ENCODE measurements at regions not wholly inside any gene's neighbourhood (a gene's known extent, or its start where the extent isn't known, plus 50 kb on each side); places are given as distances from the start of the nearest gene placed in this dataset.

DNA sequence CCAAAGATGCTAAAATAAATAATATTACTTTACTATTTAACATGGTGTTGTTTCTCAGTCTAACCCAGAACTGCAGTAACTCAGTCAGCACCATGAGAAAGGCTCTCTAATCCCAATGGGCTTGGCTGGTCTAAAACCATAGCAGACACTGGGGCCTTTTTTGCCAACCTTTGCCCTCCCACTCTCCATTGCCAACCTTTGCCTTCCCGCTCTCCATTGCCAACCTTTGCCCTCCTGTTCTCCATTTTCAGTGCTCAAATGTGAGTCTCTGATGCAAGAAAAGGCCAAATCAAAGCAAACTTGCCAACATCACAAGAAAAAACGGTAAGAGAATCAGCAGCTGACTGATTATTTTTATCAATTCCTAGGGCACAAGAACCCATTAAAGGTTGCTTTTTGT, 1681.2 kb downstream of the SLITRK5 start:
- DNase-seq = no peak
- Histone ChIP-seq H3K4me3 (ENCODE audit: low read depth, low read length) (no peak overlapping the region), H3K27ac (ENCODE audit: insufficient read depth, low read length, poor library complexity, severe bottlenecking) (no peak overlapping the region), H3K9me3 (ENCODE audit: control insufficient read depth in 2 of 2, low read length in 2 of 2) (no peaks in the 10 kb centered on the region), H3K27me3 (ENCODE audit: control insufficient read depth, insufficient read depth, low read length) (no peaks in the 10 kb centered on the region), H3K4me1 (ENCODE audit: control insufficient read depth, insufficient read depth, low read length, poor library complexity, severe bottlenecking) (no peaks in the 10 kb centered on the region), H3K36me3 (ENCODE audit: control insufficient read depth, insufficient read depth, low read length) (no peaks in the 10 kb centered on the region)
- H3K27me3 Mint-ChIP-seq = no peaks in the 10 kb centered on the region
- no peak overlapping the region for H3K27ac Mint-ChIP-seq
- no peaks in the 10 kb centered on the region for H3K4me1 Mint-ChIP-seq
- H3K36me3 Mint-ChIP-seq = no peaks in the 10 kb centered on the region
- H3K4me3 Mint-ChIP-seq = no peak overlapping the region
- no peak for ATAC-seq (ENCODE audit: low read depth in 2 of 2)
- H3K9me3 Mint-ChIP-seq = peaks cover 0 to 12% (median 6%) of the 10 kb centered on the region in 7 donors

DNA sequence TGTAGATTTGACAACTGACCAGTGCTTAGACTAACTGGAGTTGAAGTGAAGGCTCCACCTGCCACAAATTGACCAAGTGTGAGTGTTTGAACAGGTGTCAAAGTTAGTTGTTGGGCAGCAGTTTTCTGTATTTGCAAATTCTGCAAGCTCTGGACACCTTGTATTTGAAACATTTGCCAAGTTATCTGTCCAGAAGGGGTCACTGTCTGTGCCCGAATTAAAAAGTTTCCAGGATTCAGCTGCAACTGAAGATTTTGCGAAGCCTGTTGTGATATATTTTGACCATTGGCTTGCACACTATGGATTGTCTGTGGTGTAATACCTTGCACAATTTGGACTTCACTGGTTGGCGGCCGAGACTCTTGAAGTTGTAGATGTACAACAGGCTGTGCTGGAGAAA, 1690.7 kb downstream of the SLITRK5 start:
- Histone ChIP-seq H3K36me3 (ENCODE audit: control insufficient read depth, insufficient read depth, low read length) (no peaks in the 10 kb centered on the region), H3K4me1 (ENCODE audit: control insufficient read depth, insufficient read depth, low read length, poor library complexity, severe bottlenecking) (no peaks in the 10 kb centered on the region), H3K9me3 (ENCODE audit: control insufficient read depth in 2 of 2, low read length in 2 of 2) (no peaks in the 10 kb centered on the region), H3K4me3 (ENCODE audit: low read depth, low read length) (no peak overlapping the region), H3K27me3 (ENCODE audit: control insufficient read depth, insufficient read depth, low read length) (no peaks in the 10 kb centered on the region), H3K27ac (ENCODE audit: insufficient read depth, low read length, poor library complexity, severe bottlenecking) (no peak overlapping the region)
- Mint-ChIP-seq H3K9me3 (peaks cover 0 to 22% (median 8%) of the 10 kb centered on the region in 7 donors), H3K27me3 (no peaks in the 10 kb centered on the region), H3K4me3 (no peak overlapping the region), H3K36me3 (no peaks in the 10 kb centered on the region), H3K27ac (no peak overlapping the region), H3K4me1 (no peaks in the 10 kb centered on the region)
- DNase-seq (no peak), ATAC-seq (ENCODE audit: low read depth in 2 of 2) (no peak)

GRCh38 chr13:89363144-89363543, 1692.0 kb downstream of the SLITRK5 start:
- H3K4me1 Mint-ChIP-seq = no peaks in the 10 kb centered on the region

GRCh38 chr13:89372193-89372592, 1701.0 kb downstream of the SLITRK5 start:
- Mint-ChIP-seq H3K4me1 (no peaks in the 10 kb centered on the region), H3K36me3 (no peaks in the 10 kb centered on the region), H3K27me3 (no peaks in the 10 kb centered on the region), H3K27ac (no peak overlapping the region), H3K4me3 (no peak overlapping the region), H3K9me3 (peaks cover 0 to 23% (median 4%) of the 10 kb centered on the region in 7 donors)
- no peak overlapping the region for H3K4me3 ChIP-seq (ENCODE audit: low read depth, low read length)
- no peaks in the 10 kb centered on the region for H3K9me3 ChIP-seq (ENCODE audit: control insufficient read depth in 2 of 2, low read length in 2 of 2)
- H3K27ac ChIP-seq (ENCODE audit: insufficient read depth, low read length, poor library complexity, severe bottlenecking) = no peak overlapping the region
- no peaks in the 10 kb centered on the region for H3K4me1 ChIP-seq (ENCODE audit: control insufficient read depth, insufficient read depth, low read length, poor library complexity, severe bottlenecking)
- DNase-seq (no peak), ATAC-seq (ENCODE audit: low read depth in 2 of 2) (no peak)
- no peaks in the 10 kb centered on the region for H3K36me3 ChIP-seq (ENCODE audit: control insufficient read depth, insufficient read depth, low read length)
- H3K27me3 ChIP-seq (ENCODE audit: control insufficient read depth, insufficient read depth, low read length) = no peaks in the 10 kb centered on the region

More at GRCh38 chr13:89363144-89363543, 1692.0 kb downstream of the SLITRK5 start:
- Histone ChIP-seq H3K4me3 (ENCODE audit: low read depth, low read length) (no peak overlapping the region), H3K36me3 (ENCODE audit: control insufficient read depth, insufficient read depth, low read length) (no peaks in the 10 kb centered on the region), H3K27me3 (ENCODE audit: control insufficient read depth, insufficient read depth, low read length) (no peaks in the 10 kb centered on the region), H3K9me3 (ENCODE audit: control insufficient read depth in 2 of 2, low read length in 2 of 2) (no peaks in the 10 kb centered on the region), H3K4me1 (ENCODE audit: control insufficient read depth, insufficient read depth, low read length, poor library complexity, severe bottlenecking) (no peaks in the 10 kb centered on the region), H3K27ac (ENCODE audit: insufficient read depth, low read length, poor library complexity, severe bottlenecking) (no peak overlapping the region)
- ATAC-seq (ENCODE audit: low read depth in 2 of 2) = no peak
- no peaks in the 10 kb centered on the region for H3K36me3 Mint-ChIP-seq
- no peak overlapping the region for H3K4me3 Mint-ChIP-seq
- peaks cover 0 to 23% (median 6%) of the 10 kb centered on the region in 7 donors for H3K9me3 Mint-ChIP-seq
- H3K27me3 Mint-ChIP-seq = no peaks in the 10 kb centered on the region
- DNase-seq = no peak
- H3K27ac Mint-ChIP-seq = no peak overlapping the region

- H3K36me3 ChIP-seq (ENCODE audit: control insufficient read depth, insufficient read depth, low read length) = no peaks in the 10 kb centered on the region
- H3K27me3 ChIP-seq (ENCODE audit: control insufficient read depth, insufficient read depth, low read length) = no peaks in the 10 kb centered on the region
- no peak overlapping the region for H3K27ac Mint-ChIP-seq
- no peaks in the 10 kb centered on the region for H3K27me3 Mint-ChIP-seq
- no peak overlapping the region for H3K4me3 Mint-ChIP-seq
- no peak for ATAC-seq (ENCODE audit: low read depth in 2 of 2)
- no peak overlapping the region for H3K27ac ChIP-seq (ENCODE audit: insufficient read depth, low read length, poor library complexity, severe bottlenecking)
- H3K36me3 Mint-ChIP-seq = no peaks in the 10 kb centered on the region
- H3K4me1 Mint-ChIP-seq = no peaks in the 10 kb centered on the region
- H3K4me3 ChIP-seq (ENCODE audit: low read depth, low read length) = no peak overlapping the region
- no peak for DNase-seq
- H3K9me3 ChIP-seq (ENCODE audit: control insufficient read depth in 2 of 2, low read length in 2 of 2) = no peaks in the 10 kb centered on the region
- peaks cover 0 to 13% (median 8%) of the 10 kb centered on the region in 7 donors for H3K9me3 Mint-ChIP-seq
- no peaks in the 10 kb centered on the region for H3K4me1 ChIP-seq (ENCODE audit: control insufficient read depth, insufficient read depth, low read length, poor library complexity, severe bottlenecking)
Observed at GRCh38 chr13:89375839-89376238, 1704.7 kb downstream of the SLITRK5 start.

GRCh38 chr13:89380101-89380500, 1708.9 kb downstream of the SLITRK5 start:
- no peaks in the 10 kb centered on the region for H3K4me1 Mint-ChIP-seq
- Histone ChIP-seq H3K27ac (ENCODE audit: insufficient read depth, low read length, poor library complexity, severe bottlenecking) (no peak overlapping the region), H3K9me3 (ENCODE audit: control insufficient read depth in 2 of 2, low read length in 2 of 2) (no peaks in the 10 kb centered on the region), H3K27me3 (ENCODE audit: control insufficient read depth, insufficient read depth, low read length) (no peaks in the 10 kb centered on the region), H3K4me1 (ENCODE audit: control insufficient read depth, insufficient read depth, low read length, poor library complexity, severe bottlenecking) (no peaks in the 10 kb centered on the region), H3K36me3 (ENCODE audit: control insufficient read depth, insufficient read depth, low read length) (no peaks in the 10 kb centered on the region), H3K4me3 (ENCODE audit: low read depth, low read length) (no peak overlapping the region)
- DNase-seq (no peak), ATAC-seq (ENCODE audit: low read depth in 2 of 2) (no peak)
- H3K36me3 Mint-ChIP-seq = no peaks in the 10 kb centered on the region
- H3K27me3 Mint-ChIP-seq = no peaks in the 10 kb centered on the region
- H3K9me3 Mint-ChIP-seq = peaks cover 0 to 9% (median 4%) of the 10 kb centered on the region in 7 donors
- no peak overlapping the region for H3K4me3 Mint-ChIP-seq
- H3K27ac Mint-ChIP-seq = no peak overlapping the region

DNA sequence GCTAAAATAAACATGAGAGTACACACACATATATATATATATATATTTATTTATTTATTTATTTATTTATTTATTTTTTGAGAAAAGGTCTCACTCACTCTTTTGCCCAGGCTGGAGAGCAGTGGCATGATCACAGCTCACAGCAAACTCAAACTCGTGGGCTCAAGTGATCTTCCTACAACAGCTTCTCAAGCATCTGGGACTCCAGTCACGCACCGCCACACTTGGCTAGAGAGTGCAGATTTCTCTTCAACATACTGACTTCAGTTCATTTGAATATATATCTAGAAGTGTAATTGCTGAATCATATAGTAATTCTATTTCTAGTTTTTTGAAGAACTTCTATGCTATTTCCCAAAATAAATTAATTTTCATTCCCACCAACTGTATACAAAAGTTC, 1711.8 kb downstream of the SLITRK5 start:
- no peaks in the 10 kb centered on the region for H3K9me3 ChIP-seq (ENCODE audit: control insufficient read depth in 2 of 2, low read length in 2 of 2)
- H3K4me1 Mint-ChIP-seq = no peaks in the 10 kb centered on the region
- no peaks in the 10 kb centered on the region for H3K36me3 ChIP-seq (ENCODE audit: control insufficient read depth, insufficient read depth, low read length)
- peaks cover 0 to 20% (median 7%) of the 10 kb centered on the region in 7 donors for H3K9me3 Mint-ChIP-seq
- H3K4me1 ChIP-seq (ENCODE audit: control insufficient read depth, insufficient read depth, low read length, poor library complexity, severe bottlenecking) = no peaks in the 10 kb centered on the region
- no peaks in the 10 kb centered on the region for H3K27me3 Mint-ChIP-seq
- no peak for DNase-seq
- no peaks in the 10 kb centered on the region for H3K27me3 ChIP-seq (ENCODE audit: control insufficient read depth, insufficient read depth, low read length)
- no peak overlapping the region for H3K27ac Mint-ChIP-seq
- H3K36me3 Mint-ChIP-seq = no peaks in the 10 kb centered on the region
- no peak overlapping the region for H3K27ac ChIP-seq (ENCODE audit: insufficient read depth, low read length, poor library complexity, severe bottlenecking)
- no peak for ATAC-seq (ENCODE audit: low read depth in 2 of 2)
- H3K4me3 ChIP-seq (ENCODE audit: low read depth, low read length) = no peak overlapping the region
- no peak overlapping the region for H3K4me3 Mint-ChIP-seq

GRCh38 chr13:89383891-89384290, 1712.7 kb downstream of the SLITRK5 start:
- Histone ChIP-seq H3K4me3 (ENCODE audit: low read depth, low read length) (no peak overlapping the region), H3K27me3 (ENCODE audit: control insufficient read depth, insufficient read depth, low read length) (no peaks in the 10 kb centered on the region), H3K4me1 (ENCODE audit: control insufficient read depth, insufficient read depth, low read length, poor library complexity, severe bottlenecking) (no peaks in the 10 kb centered on the region), H3K27ac (ENCODE audit: insufficient read depth, low read length, poor library complexity, severe bottlenecking) (no peak overlapping the region), H3K36me3 (ENCODE audit: control insufficient read depth, insufficient read depth, low read length) (no peaks in the 10 kb centered on the region), H3K9me3 (ENCODE audit: control insufficient read depth in 2 of 2, low read length in 2 of 2) (no peaks in the 10 kb centered on the region)
- no peaks in the 10 kb centered on the region for H3K27me3 Mint-ChIP-seq
- no peak overlapping the region for H3K4me3 Mint-ChIP-seq
- H3K36me3 Mint-ChIP-seq = no peaks in the 10 kb centered on the region
- DNase-seq (no peak), ATAC-seq (ENCODE audit: low read depth in 2 of 2) (no peak)
- peaks cover 0 to 20% (median 7%) of the 10 kb centered on the region in 7 donors for H3K9me3 Mint-ChIP-seq
- H3K4me1 Mint-ChIP-seq = no peaks in the 10 kb centered on the region
- H3K27ac Mint-ChIP-seq = no peak overlapping the region

Measured in CD4-positive, CD25-positive, alpha-beta regulatory T cell (primary cell).